ENCODE measurements at regions not wholly inside any gene's neighbourhood (a gene's known extent, or its start where the extent isn't known, plus 50 kb on each side); places are given as distances from the start of the nearest gene placed in this dataset.

GRCh38 chr3:30493911-30494311 is 112.5 kb upstream of the TGFBR2 start:
- no peak for DNase-seq (ENCODE audit: low read depth in 3 of 3)

DNA sequence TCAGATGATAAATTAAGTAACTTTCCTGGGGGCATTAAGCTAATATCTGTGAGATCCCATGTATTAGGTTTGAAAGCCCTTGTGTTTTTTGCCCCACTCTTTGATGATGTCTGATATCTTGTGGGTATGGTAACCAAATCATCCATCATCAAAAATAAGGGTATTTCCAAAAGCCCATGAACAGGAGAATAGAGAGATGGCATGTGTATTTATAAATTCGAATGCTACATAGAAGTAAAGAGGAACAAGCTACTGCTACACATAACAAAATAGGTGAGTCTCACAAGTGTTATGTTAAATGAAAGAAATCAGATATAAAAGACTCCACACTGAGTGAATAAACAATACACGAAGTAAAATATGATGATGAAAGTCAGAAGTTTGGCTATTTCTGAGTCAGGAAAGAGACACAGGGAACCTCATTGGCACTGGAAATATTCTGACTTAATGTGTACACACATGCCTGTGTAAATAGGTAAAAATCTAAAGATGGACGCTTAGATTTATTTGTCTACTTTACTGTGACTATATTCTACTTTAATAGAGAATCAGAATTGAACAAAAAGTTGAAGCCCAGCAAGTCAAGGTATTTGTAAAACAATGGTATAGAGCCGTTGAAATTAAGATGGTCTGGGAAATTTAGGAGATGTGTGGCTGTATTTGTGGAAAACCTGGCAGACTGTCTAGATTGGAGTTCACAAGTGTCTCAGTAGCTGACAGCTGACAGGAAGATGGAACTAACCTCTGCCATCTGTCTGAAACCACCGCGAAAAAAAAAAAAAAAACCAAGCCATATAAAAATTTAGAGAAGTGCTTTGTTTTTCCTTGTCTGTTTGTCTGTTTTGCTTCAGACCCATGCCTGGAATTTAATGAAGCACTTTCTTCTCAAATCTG is 111.0 kb upstream of the TGFBR2 start:
- DNase-seq (ENCODE audit: low read depth in 3 of 3): no peak

- no peak for DNase-seq (ENCODE audit: low read depth in 3 of 3)
Observed at GRCh38 chr3:30496066-30496966, 110.1 kb upstream of the TGFBR2 start.

DNA sequence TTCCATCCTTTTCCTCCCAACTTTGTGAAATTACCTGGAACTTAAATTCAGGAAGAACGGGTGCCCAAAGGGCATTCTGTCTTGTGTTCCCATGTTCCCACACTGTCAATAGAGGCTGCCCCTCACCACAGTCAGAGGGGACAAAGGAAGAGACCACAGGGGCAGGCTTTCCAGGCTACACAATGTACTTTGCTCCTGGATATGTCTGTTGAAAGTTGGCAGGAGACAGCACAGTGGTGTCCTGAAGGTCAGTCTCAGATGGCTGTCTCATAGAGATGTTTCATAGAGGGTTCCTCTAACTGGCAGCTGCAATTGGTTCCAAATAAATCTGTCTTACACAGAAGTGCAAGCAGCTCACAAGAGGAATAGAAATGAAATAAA is 107.8 kb upstream of the TGFBR2 start:
- DNase-seq (ENCODE audit: low read depth in 3 of 3): no peak

DNA sequence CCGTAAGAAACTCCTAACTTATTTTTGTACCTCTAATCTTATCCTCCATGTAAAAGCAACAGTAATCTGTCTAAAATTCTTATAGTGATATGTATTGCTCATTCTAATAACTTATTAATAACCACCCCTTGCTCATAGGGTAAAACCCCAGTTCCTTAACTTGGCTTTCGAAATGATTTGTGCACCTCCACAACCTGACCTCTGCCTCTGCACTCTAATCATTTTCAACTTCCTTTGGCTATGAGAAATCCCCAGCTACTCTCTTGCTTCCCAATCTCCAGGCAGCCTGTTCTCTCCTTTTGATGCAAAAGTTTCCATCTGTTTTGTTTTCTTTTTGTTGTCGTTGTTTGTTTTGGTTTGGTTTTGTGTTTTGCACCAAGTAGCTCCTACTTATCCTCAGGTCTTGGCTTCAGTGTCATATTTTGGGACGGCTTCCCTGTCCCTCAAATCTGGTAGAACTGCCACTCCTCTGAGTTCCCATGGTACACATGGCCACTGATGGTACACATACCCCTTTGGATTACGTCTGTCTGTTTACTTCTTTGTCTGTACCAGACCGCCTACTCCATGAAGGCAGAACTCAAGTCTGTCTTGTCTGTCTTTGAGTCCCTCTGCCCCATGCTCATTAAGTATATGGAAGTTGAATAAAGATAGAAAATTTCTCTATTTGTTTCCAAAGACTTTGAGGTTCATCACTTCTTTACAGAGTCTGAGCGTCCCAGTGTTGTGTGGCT is 105.6 kb upstream of the TGFBR2 start:
- DNase-seq (ENCODE audit: low read depth in 3 of 3): no peak

- DNase-seq (ENCODE audit: low read depth in 3 of 3): no peak
Observed at GRCh38 chr3:30501526-30501925, 104.9 kb upstream of the TGFBR2 start.

GRCh38 chr3:30502051-30502741 is 104.2 kb upstream of the TGFBR2 start:
- no peak for DNase-seq (ENCODE audit: low read depth in 3 of 3)

GRCh38 chr3:30502742-30503073 is 103.7 kb upstream of the TGFBR2 start:
- no peak for DNase-seq (ENCODE audit: low read depth in 3 of 3)

DNA sequence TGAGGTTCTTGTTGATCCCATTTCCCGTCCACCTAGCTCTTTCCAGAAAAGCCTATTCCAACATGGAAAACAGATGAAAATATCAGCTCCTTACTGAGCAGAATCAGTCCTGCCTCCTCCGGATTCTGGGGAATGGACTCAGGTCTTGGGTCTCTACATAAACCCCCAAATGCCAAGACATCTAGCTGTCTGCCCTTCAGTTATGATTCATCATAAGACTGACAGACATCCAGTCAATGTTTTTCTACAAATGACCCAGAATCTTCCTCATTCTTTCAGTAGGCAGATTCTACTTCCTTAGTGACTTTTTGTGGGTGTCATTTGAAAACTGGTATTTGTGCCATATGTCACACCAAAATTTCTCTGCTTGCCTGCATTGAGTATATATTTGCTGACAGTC is 103.0 kb upstream of the TGFBR2 start:
- no peak for DNase-seq (ENCODE audit: low read depth in 3 of 3)

DNA sequence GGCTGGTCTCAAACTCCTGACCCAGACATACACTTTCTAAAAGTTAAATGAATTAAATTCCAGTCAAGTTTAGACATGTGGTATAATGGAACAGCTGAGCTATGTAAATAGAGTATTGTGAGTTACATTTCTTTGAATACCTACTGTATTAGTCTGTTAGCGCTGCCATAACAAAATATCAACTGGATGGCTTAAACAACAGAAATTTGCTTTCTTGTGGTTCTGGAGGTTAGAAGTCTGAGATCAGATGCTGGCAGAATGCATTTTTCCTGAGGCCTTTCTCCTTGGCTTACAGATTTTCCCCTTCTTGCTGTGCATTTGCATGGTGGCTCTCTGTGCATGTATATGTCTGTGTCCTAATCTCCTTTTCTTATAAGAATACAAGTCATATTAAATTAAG is 101.5 kb upstream of the TGFBR2 start:
- DNase-seq (ENCODE audit: low read depth in 3 of 3): no peak

GRCh38 chr3:30505866-30506520 is 100.4 kb upstream of the TGFBR2 start:
- DNase-seq (ENCODE audit: low read depth in 3 of 3): no peak

DNA sequence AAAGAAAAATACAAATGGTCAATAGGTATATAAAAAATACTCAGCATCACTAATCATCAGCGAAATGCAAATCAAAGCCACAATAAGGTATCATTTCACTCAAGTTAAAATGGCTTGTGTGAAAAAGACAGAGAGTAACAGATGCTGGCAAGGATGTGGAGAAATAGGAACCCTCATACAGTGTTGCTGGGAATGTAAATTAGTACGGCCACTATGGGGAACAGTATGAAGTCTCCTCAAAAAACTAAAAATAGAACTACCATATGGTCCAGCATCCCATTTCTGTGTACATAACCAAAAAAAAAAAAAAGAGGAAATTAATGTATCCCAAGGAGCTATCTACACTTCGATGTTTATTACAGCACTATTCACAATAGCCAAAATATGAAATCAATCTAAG is 98.1 kb upstream of the TGFBR2 start:
- no peak for DNase-seq (ENCODE audit: low read depth in 3 of 3)

GRCh38 chr3:30510596-30510995 is 95.8 kb upstream of the TGFBR2 start:
- no peak for DNase-seq (ENCODE audit: low read depth in 3 of 3)

- DNase-seq (ENCODE audit: low read depth in 3 of 3): no peak
Observed at GRCh38 chr3:30511524-30512251, 94.7 kb upstream of the TGFBR2 start.

DNA sequence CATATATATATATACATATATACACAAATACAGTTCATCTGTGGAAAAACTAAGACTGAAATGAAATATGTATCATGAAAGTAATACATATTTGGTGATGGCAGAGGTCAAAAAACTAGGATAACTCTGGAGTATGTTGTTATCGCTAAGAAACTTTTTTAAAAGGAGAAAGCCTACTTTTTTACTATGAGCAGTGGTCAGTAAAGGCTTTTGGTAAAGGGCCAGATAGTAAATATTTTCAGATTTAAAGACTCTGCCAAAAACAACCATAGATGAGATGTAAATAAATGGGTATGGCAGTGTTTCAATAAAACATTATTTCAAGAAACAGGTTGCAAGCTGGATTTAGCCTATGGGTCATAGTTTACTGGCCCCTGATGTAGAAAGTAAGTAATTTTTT is 93.8 kb upstream of the TGFBR2 start:
- no peak for DNase-seq (ENCODE audit: low read depth in 3 of 3)

DNA sequence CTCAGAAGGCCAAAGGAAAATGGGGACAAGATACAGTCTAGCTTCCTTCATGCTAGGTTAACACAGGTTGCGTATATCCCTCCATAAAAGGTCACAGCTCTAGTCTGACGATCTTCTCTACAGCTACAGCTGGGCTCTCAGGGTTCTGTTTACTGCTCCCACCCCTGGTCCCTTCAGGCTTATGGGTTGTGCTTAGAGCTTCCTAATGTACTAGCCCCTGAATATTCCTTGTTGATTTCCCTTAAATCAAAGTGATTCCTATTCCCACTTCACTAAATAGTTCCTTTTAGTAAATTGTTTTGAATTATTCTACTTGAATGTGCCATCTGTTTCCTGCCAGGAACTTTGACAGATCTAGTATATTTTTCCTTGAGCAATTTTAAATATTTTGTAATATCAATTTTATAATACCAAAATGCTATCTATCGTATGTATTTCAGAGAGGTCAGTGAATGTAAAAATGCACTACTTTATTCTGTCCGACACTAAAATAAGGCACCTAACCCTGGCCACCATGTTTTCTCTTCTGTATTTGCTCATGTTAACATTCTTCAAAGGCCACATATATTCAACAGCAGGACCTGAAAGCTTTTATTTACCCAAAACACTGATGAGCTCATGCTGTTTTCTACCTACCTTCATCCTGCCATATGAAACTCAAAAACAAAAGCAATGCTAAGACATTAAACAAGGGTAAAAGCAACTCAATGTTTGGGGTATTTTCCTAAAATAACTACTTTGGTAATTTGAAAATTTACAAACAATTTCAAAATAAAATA is 92.8 kb upstream of the TGFBR2 start:
- no peak for DNase-seq (ENCODE audit: low read depth in 3 of 3)

DNA sequence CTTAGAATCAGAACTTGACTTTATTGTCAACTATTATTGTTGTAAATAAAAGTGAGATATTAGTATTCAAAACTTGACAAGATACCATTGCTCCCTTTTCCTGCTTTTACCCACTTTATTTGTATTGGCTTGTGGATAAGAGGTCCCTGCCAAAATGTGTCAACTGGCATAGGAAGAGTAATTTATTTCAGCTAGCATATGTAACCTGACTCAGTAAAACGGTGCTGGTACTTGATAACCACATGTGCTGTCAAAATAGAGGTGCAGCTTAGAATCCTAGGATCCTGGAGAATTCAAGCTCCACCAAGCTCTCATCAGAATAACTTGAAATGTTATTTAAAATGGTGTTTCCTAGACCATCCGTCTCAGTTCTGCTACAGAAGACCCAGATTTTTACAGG is 90.2 kb upstream of the TGFBR2 start:
- DNase-seq (ENCODE audit: low read depth in 3 of 3): no peak

GRCh38 chr3:30518181-30518864 is 88.1 kb upstream of the TGFBR2 start:
- DNase-seq (ENCODE audit: low read depth in 3 of 3): no peak

GRCh38 chr3:30518872-30519271 is 87.5 kb upstream of the TGFBR2 start:
- DNase-seq (ENCODE audit: low read depth in 3 of 3): no peak
